GM21825 (cell line): ENCODE measurements at regions not wholly inside any gene's neighbourhood (a gene's known extent, or its start where the extent isn't known, plus 50 kb on each side); places are given as distances from the start of the nearest gene placed in this dataset.

ENCODE experiments used
- ATAC-seq: cut with Tn5 transposase; IDR thresholded peaks from one replicate; pipeline ENCODE4 v1.9.1; 2021; ENCODE audit warnings: mild to moderate bottlenecking, moderate library complexity; ENCODE audit not compliant: unreplicated experiment

GRCh38 chr13:59493436-59493965 is 670.2 kb downstream of the DIAPH3 start:
- ATAC-seq = no peak

- ATAC-seq = no peak
These were observed 669.6 kb downstream of the DIAPH3 start for GRCh38 chr13:59494151-59494550.

- no peak for ATAC-seq
These were observed 669.2 kb downstream of the DIAPH3 start for GRCh38 chr13:59494560-59494970.

- no peak for ATAC-seq
These were observed 668.4 kb downstream of the DIAPH3 start for GRCh38 chr13:59495299-59495698.

- no peak for ATAC-seq
These were observed 667.7 kb downstream of the DIAPH3 start for GRCh38 chr13:59495936-59496512.

GRCh38 chr13:59497621-59498247 is 666.0 kb downstream of the DIAPH3 start:
- ATAC-seq = no peak

GRCh38 chr13:59501004-59501403 is 662.7 kb downstream of the DIAPH3 start:
- ATAC-seq = no peak

GRCh38 chr13:59504407-59504806 is 659.3 kb downstream of the DIAPH3 start:
- no peak for ATAC-seq

- no peak for ATAC-seq
These were observed 653.3 kb downstream of the DIAPH3 start for GRCh38 chr13:59510386-59510785.

- no peak for ATAC-seq
These were observed 650.0 kb downstream of the DIAPH3 start for GRCh38 chr13:59513686-59514085.

- ATAC-seq = no peak
These were observed 649.4 kb downstream of the DIAPH3 start for GRCh38 chr13:59514316-59514715.

- no peak for ATAC-seq
These were observed 643.9 kb downstream of the DIAPH3 start for GRCh38 chr13:59519819-59520218.

GRCh38 chr13:59521549-59521948 is 642.2 kb downstream of the DIAPH3 start:
- ATAC-seq = no peak

- no peak for ATAC-seq
These were observed 641.1 kb downstream of the DIAPH3 start for GRCh38 chr13:59522652-59523051.

GRCh38 chr13:59527500-59527899 is 636.2 kb downstream of the DIAPH3 start:
- no peak for ATAC-seq

- no peak for ATAC-seq
These were observed 632.1 kb downstream of the DIAPH3 start for GRCh38 chr13:59531571-59532091.

- ATAC-seq = no peak
These were observed 631.3 kb downstream of the DIAPH3 start for GRCh38 chr13:59532405-59532804.

GRCh38 chr13:59533561-59534555 is 629.9 kb downstream of the DIAPH3 start:
- ATAC-seq = no peak

GRCh38 chr13:59534806-59535205 is 628.9 kb downstream of the DIAPH3 start:
- no peak for ATAC-seq

GRCh38 chr13:59537500-59537899 is 626.2 kb downstream of the DIAPH3 start:
- ATAC-seq = no peak

- ATAC-seq = no peak
These were observed 625.2 kb downstream of the DIAPH3 start for GRCh38 chr13:59538512-59538911.
